SU-DHL-6 (cell line): ENCODE measurements at regions not wholly inside any gene's neighbourhood (a gene's known extent, or its start where the extent isn't known, plus 50 kb on each side); places are given as distances from the start of the nearest gene placed in this dataset.

Experiments
- EZH2phosphoT487 ChIP-seq: fragments of 200-600 bp; sonication (generic), shearing (Covaris generic); conservative IDR thresholded peaks from 2 replicates; pipeline ENCODE4 v1.6.1; 2018; ENCODE audit warnings: mild to moderate bottlenecking, antibody characterized with exemption, low read length, moderate library complexity, mixed read lengths
- TF ChIP-seq, protein P1 (sequence below): fragments of 200-600 bp; sonication (generic); IDR thresholded peaks from one replicate; pipeline ENCODE4 v1.5.1; 2017; ENCODE audit warnings: antibody characterized with exemption, mild to moderate bottlenecking, low read length, moderate library complexity; ENCODE audit not compliant: insufficient read depth, poor library complexity, severe bottlenecking

DNA sequence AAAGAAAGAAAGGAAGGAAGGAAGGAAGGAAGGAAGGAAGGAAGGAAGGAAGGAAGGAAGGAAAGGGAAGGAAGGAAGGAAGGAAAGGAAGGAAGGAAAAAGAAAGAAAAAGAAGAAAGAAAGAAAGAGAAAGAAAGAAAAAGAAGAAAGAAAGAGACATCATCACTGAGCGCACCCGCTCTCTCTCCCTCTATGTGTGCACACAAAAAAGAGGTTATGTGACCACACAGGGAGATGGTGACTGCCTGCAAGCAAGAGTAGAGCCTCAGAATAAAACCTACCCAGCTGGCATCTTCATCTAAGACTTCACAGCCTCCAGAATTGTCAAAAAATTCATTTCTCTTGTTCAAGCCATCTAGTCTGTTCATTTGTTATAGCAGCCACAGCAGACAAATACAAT, 1307.4 kb upstream of the ACVR2A start:
- TF ChIP-seq, protein P1, sequence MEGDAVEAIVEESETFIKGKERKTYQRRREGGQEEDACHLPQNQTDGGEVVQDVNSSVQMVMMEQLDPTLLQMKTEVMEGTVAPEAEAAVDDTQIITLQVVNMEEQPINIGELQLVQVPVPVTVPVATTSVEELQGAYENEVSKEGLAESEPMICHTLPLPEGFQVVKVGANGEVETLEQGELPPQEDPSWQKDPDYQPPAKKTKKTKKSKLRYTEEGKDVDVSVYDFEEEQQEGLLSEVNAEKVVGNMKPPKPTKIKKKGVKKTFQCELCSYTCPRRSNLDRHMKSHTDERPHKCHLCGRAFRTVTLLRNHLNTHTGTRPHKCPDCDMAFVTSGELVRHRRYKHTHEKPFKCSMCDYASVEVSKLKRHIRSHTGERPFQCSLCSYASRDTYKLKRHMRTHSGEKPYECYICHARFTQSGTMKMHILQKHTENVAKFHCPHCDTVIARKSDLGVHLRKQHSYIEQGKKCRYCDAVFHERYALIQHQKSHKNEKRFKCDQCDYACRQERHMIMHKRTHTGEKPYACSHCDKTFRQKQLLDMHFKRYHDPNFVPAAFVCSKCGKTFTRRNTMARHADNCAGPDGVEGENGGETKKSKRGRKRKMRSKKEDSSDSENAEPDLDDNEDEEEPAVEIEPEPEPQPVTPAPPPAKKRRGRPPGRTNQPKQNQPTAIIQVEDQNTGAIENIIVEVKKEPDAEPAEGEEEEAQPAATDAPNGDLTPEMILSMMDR, result no peak
- TF ChIP-seq EZH2phosphoT487, result no peak
